H9 (cell line): ENCODE measurements at regions not wholly inside any gene's neighbourhood (a gene's known extent, or its start where the extent isn't known, plus 50 kb on each side); places are given as distances from the start of the nearest gene placed in this dataset.

Experiments
- DNase-seq: peaks from one replicate; pipeline ENCODE4 v3.0.0-alpha.2; 2017
- H2AFZ ChIP-seq: one replicate; pipeline ENCODE4 v1.6.1; 2013; ENCODE audit warnings: mild to moderate bottlenecking, low read length, control low read depth, moderate library complexity
- H2AK5ac ChIP-seq: 2 replicates; pipeline ENCODE4 v1.6.1; 2013; ENCODE audit warnings: low read length, control low read depth, mixed read lengths; ENCODE audit not compliant: insufficient read length
- H2BK120ac ChIP-seq: one replicate; pipeline ENCODE4 v1.6.1; 2013; ENCODE audit warnings: low read depth, mild to moderate bottlenecking, low read length, control low read depth, inconsistent platforms; ENCODE audit not compliant: poor library complexity, severe bottlenecking
- H2BK12ac ChIP-seq: 2 replicates; pipeline ENCODE4 v1.6.1; 2013; ENCODE audit warnings: low read length, control low read depth, mixed read lengths, low read depth; ENCODE audit not compliant: insufficient read length
- H2BK15ac ChIP-seq: 2 replicates; pipeline ENCODE4 v1.6.1; 2013; ENCODE audit warnings: low read depth, low read length, control low read depth
- H2BK20ac ChIP-seq: one replicate; pipeline ENCODE4 v1.6.1; 2013; ENCODE audit warnings: low read depth, mild to moderate bottlenecking, low read length, control low read depth, inconsistent platforms; ENCODE audit not compliant: poor library complexity, severe bottlenecking
- H2BK5ac ChIP-seq: 2 replicates; pipeline ENCODE4 v1.6.1; 2013; ENCODE audit warnings: low read length, control low read depth, mixed read lengths; ENCODE audit not compliant: insufficient read length
- H3K14ac ChIP-seq: 2 replicates; pipeline ENCODE4 v1.6.1; 2013; ENCODE audit warnings: low read length, control low read depth; ENCODE audit not compliant: insufficient read depth
- H3K18ac ChIP-seq: 2 replicates; pipeline ENCODE4 v1.6.1; 2013; ENCODE audit warnings: low read depth, mild to moderate bottlenecking, mixed read lengths, low read length, control low read depth; ENCODE audit not compliant: insufficient read length
- H3K23ac ChIP-seq: 2 replicates; pipeline ENCODE4 v1.6.1; 2013; ENCODE audit warnings: low read length, control low read depth, mixed read lengths, low read depth; ENCODE audit not compliant: insufficient read length
- H3K23me2 ChIP-seq: 2 replicates; pipeline ENCODE4 v1.6.1; 2013; ENCODE audit warnings: low read depth, mild to moderate bottlenecking, mixed read lengths, low read length, control low read depth; ENCODE audit not compliant: insufficient read length, poor library complexity, severe bottlenecking
- H3K27ac ChIP-seq: 2 replicates; pipeline ENCODE4 v1.5.1; 2013; ENCODE audit warnings: low read length, control low read depth, mixed read lengths, low read depth; ENCODE audit not compliant: insufficient read length
- H3K27me3 ChIP-seq: 2 replicates; pipeline ENCODE4 v1.6.1; 2013; ENCODE audit warnings: low read length, control low read depth, inconsistent platforms; ENCODE audit not compliant: insufficient read depth
- H3K4ac ChIP-seq: 2 replicates; pipeline ENCODE4 v1.6.1; 2013; ENCODE audit warnings: low read depth, mild to moderate bottlenecking, control low read depth, inconsistent platforms, low read length, moderate library complexity
- H3K4me1 ChIP-seq: 2 replicates; pipeline ENCODE4 v1.6.1; 2013; ENCODE audit warnings: low read length, control low read depth, inconsistent platforms; ENCODE audit not compliant: insufficient read depth
- H3K4me2 ChIP-seq: 2 replicates; pipeline ENCODE4 v1.6.1; 2013; ENCODE audit warnings: low read length, control low read depth, mixed read lengths; ENCODE audit not compliant: insufficient read length, insufficient read depth
- H3K56ac ChIP-seq: 2 replicates; pipeline ENCODE4 v1.6.1; 2013; ENCODE audit warnings: low read depth, mild to moderate bottlenecking, mixed read lengths, low read length, control low read depth; ENCODE audit not compliant: insufficient read length
- H3K79me1 ChIP-seq: 2 replicates; pipeline ENCODE4 v1.6.1; 2013; ENCODE audit warnings: low read depth, mild to moderate bottlenecking, moderate library complexity, low read length, control low read depth, inconsistent platforms; ENCODE audit not compliant: insufficient read depth, poor library complexity, severe bottlenecking
- H3K79me2 ChIP-seq: 2 replicates; pipeline ENCODE4 v1.6.1; 2013; ENCODE audit warnings: low read length, control low read depth, inconsistent platforms; ENCODE audit not compliant: insufficient read depth
- H3K9ac ChIP-seq: 2 replicates; pipeline ENCODE4 v1.6.1; 2013; ENCODE audit warnings: low read length, control low read depth, mixed read lengths; ENCODE audit not compliant: insufficient read length; ENCODE audit errors: extremely low read depth
- H3K9me3 ChIP-seq: one replicate; pipeline ENCODE4 v1.6.1; 2013; ENCODE audit warnings: low read depth, low read length, inconsistent platforms; ENCODE audit not compliant: control insufficient read depth
- H3T11ph ChIP-seq: one replicate; pipeline ENCODE4 v1.6.1; 2013; ENCODE audit warnings: mild to moderate bottlenecking, low read length, control low read depth, inconsistent platforms
- H4K20me1 ChIP-seq: one replicate; pipeline ENCODE4 v1.6.1; 2013; ENCODE audit not compliant: control insufficient read depth, insufficient read length, insufficient read depth
- H4K5ac ChIP-seq: 2 replicates; pipeline ENCODE4 v1.6.1; 2013; ENCODE audit warnings: low read depth, mild to moderate bottlenecking, mixed read lengths, low read length, control low read depth; ENCODE audit not compliant: insufficient read length
- H4K8ac ChIP-seq: replicated peaks from 2 replicates; pipeline ENCODE4 v1.6.1; 2013; ENCODE audit warnings: low read length, control low read depth, mixed read lengths, low read depth; ENCODE audit not compliant: insufficient read length
- H4K91ac ChIP-seq: 2 replicates; pipeline ENCODE4 v1.6.1; 2013; ENCODE audit warnings: low read depth, mild to moderate bottlenecking, moderate library complexity, mixed read lengths, low read length, control low read depth; ENCODE audit not compliant: insufficient read length
- H3K27ac Mint-ChIP-seq, 3 experiments: 2 replicates in 2 of 3; 3 replicates in 1 of 3; pipeline ENCODE4 v1.8.0; 2020 to 2021; ENCODE audit warnings: mixed read lengths in 3 of 3, mild to moderate bottlenecking in 1 of 3, moderate library complexity in 1 of 3
- H3K27me3 Mint-ChIP-seq: 2 replicates; pipeline ENCODE4 v1.8.0; 2021; ENCODE audit warnings: low read depth, mild to moderate bottlenecking, moderate library complexity, mixed read lengths
- H3K36me3 Mint-ChIP-seq, 3 experiments: 2 replicates in 2 of 3; 3 replicates in 1 of 3; pipeline ENCODE4 v1.8.0; 2020 to 2021; ENCODE audit warnings: low read depth in 3 of 3, mixed read lengths in 3 of 3; ENCODE audit not compliant: insufficient read depth in 1 of 3
- H3K4me1 Mint-ChIP-seq, 2 experiments: 2 replicates each; pipeline ENCODE4 v1.8.0; 2020; ENCODE audit warnings: mixed read lengths in 2 of 2
- H3K4me3 Mint-ChIP-seq, 2 experiments: 2 replicates in 1 of 2; 3 replicates in 1 of 2; pipeline ENCODE4 v1.8.0; 2020 to 2021; ENCODE audit warnings: mild to moderate bottlenecking in 2 of 2, mixed read lengths in 2 of 2, moderate library complexity in 1 of 2
- H3K9me3 Mint-ChIP-seq, 2 experiments: 2 replicates in 1 of 2; 3 replicates in 1 of 2; pipeline ENCODE4 v1.8.0; 2020; ENCODE audit warnings: mild to moderate bottlenecking in 2 of 2, mixed read lengths in 2 of 2, moderate library complexity in 1 of 2
- TF ChIP-seq, protein P1 (sequence below): fragments of 200-600 bp; sonication (generic); conservative IDR thresholded peaks from 3 replicates; pipeline ENCODE4 v1.8.0; 2021; ENCODE audit warnings: antibody characterized with exemption, mild to moderate bottlenecking

DNA sequence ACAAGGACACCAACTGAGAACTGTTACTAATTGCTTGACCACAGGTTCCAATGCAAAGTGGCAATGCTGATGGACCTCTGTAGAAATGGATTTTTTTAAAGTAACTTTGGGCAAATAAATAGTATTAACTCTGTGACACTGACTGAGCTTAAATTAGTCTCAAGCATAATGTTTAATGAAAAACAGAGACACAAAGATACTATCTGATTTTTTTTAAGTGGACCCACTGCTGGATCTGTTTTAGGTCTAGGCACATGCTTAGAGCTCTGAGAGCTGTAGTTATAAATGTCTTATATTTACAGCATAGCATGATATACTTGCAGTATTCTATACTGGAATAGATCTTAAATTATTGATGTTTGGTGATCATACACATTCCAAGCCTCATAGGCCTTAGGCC is 481.6 kb upstream of the LRRC7 start:
- no peak overlapping the region for H4K8ac ChIP-seq
- H3K18ac ChIP-seq, result no peak overlapping the region
- no peaks in the 10 kb centered on the region for H3K9me3 ChIP-seq
- no peaks in the 10 kb centered on the region for H3K79me2 ChIP-seq
- no peak overlapping the region for H3K23ac ChIP-seq
- no peak overlapping the region for H3K56ac ChIP-seq
- peaks cover 10% of the 10 kb centered on the region; the same call in 1 of the 2 replicates for H3K4me1 ChIP-seq
- no peak overlapping the region for H2BK20ac ChIP-seq
- peaks cover 1% of the 10 kb centered on the region; the same call in 1 of the 2 replicates for H3K27me3 Mint-ChIP-seq
- peaks cover 0 to 8% (median 5%) of the 10 kb centered on the region in 3 experiments; a peak in 4 of 7 replicates for H3K36me3 Mint-ChIP-seq
- no peaks in the 10 kb centered on the region for H3K79me1 ChIP-seq
- no peak overlapping the region for H3K4me3 Mint-ChIP-seq
- no peak for DNase-seq
- no peak overlapping the region for H2BK12ac ChIP-seq
- H3K27ac Mint-ChIP-seq, result no peak overlapping the region
- H2BK120ac ChIP-seq, result no peak overlapping the region
- H2BK5ac ChIP-seq, result no peak overlapping the region
- no peaks in the 10 kb centered on the region for H3K23me2 ChIP-seq
- H3K27ac ChIP-seq, result no peak overlapping the region
- TF ChIP-seq, protein P1, sequence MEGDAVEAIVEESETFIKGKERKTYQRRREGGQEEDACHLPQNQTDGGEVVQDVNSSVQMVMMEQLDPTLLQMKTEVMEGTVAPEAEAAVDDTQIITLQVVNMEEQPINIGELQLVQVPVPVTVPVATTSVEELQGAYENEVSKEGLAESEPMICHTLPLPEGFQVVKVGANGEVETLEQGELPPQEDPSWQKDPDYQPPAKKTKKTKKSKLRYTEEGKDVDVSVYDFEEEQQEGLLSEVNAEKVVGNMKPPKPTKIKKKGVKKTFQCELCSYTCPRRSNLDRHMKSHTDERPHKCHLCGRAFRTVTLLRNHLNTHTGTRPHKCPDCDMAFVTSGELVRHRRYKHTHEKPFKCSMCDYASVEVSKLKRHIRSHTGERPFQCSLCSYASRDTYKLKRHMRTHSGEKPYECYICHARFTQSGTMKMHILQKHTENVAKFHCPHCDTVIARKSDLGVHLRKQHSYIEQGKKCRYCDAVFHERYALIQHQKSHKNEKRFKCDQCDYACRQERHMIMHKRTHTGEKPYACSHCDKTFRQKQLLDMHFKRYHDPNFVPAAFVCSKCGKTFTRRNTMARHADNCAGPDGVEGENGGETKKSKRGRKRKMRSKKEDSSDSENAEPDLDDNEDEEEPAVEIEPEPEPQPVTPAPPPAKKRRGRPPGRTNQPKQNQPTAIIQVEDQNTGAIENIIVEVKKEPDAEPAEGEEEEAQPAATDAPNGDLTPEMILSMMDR, result no peak
- no peak overlapping the region for H3K14ac ChIP-seq
- H2BK15ac ChIP-seq, result no peak overlapping the region
- no peak overlapping the region for H3K9ac ChIP-seq
- H3K4me2 ChIP-seq, result no peak overlapping the region
- H3K9me3 Mint-ChIP-seq, result peaks cover 0 to 6% of the 10 kb centered on the region in 2 experiments; a peak in 3 of 5 replicates
- H4K91ac ChIP-seq, result no peak overlapping the region
- peaks cover 69% of the 10 kb centered on the region in 2 experiments for H3K4me1 Mint-ChIP-seq
- no peak overlapping the region for H2AK5ac ChIP-seq
- H4K5ac ChIP-seq, result no peak overlapping the region
- H3T11ph ChIP-seq, result no peak overlapping the region
- no peaks in the 10 kb centered on the region for H4K20me1 ChIP-seq
- no peak overlapping the region for H2AFZ ChIP-seq
- no peaks in the 10 kb centered on the region for H3K27me3 ChIP-seq
- no peak overlapping the region for H3K4ac ChIP-seq
